Spinal cord (tissue), 9 donors: ENCODE measurements at regions not wholly inside any gene's neighbourhood (a gene's known extent, or its start where the extent isn't known, plus 50 kb on each side); places are given as distances from the start of the nearest gene placed in this dataset.
A peak's percentile ranks its signal among the peaks of the same experiment; 100 is the strongest.
"Not testable (repeated sequence)": the region's sequence is repeated elsewhere in the genome, so short reads cannot be mapped to it uniquely, and the experiment has no call there.

Source experiments
- DNase-seq, 6 donors: peaks; one replicate each; pipeline versions ENCODE4 v3.0.0 to v3.0.0-alpha.2; 2013 to 2015; ENCODE audit warnings: low spot score in 6 of 6, low read depth in 4 of 6
- H3K27ac ChIP-seq: one replicate; pipeline ENCODE4 v1.5.1; 2013; ENCODE audit warnings: low read depth, low read length, control low read depth
- H3K27me3 ChIP-seq: one replicate; pipeline ENCODE4 v1.6.1; 2013; ENCODE audit warnings: low read length; ENCODE audit not compliant: control insufficient read depth, insufficient read depth
- H3K36me3 ChIP-seq: one replicate; pipeline ENCODE4 v1.6.1; 2013; ENCODE audit warnings: low read length; ENCODE audit not compliant: control insufficient read depth, insufficient read depth
- H3K4me1 ChIP-seq: one replicate; pipeline ENCODE4 v1.6.1; 2013; ENCODE audit warnings: low read length; ENCODE audit not compliant: control insufficient read depth, insufficient read depth
- H3K4me3 ChIP-seq: one replicate; pipeline ENCODE4 v1.5.1; 2013; ENCODE audit warnings: low read depth, low read length, control low read depth
- H3K9me3 ChIP-seq: one replicate; pipeline ENCODE4 v1.6.1; 2013; ENCODE audit warnings: low read length; ENCODE audit not compliant: control insufficient read depth, insufficient read depth
- WGBS: methylation state at CpG from one replicate; pipeline ENCODE4 v1.1.5; 2013; ENCODE audit warnings: missing lambda C conversion rate; ENCODE audit not compliant: insufficient coverage; 5-methylcytosine and 5-hydroxymethylcytosine counted together
- donor health status: healthy.

GRCh38 chr21:23806966-23807548, 1800.2 kb downstream of the MRPL39 start:
- H3K4me1 ChIP-seq, H3K4me3 ChIP-seq, H3K36me3 ChIP-seq, H3K27ac ChIP-seq, H3K9me3 ChIP-seq, H3K27me3 ChIP-seq, DNase-seq: not testable (repeated sequence)
- 92% methylated on average over 38 of the region's 39 CpGs for WGBS

GRCh38 chr21:23804866-23805265, 1802.4 kb downstream of the MRPL39 start:
- 91% methylated on average over 1 of the region's 5 CpGs for WGBS
- no peak for DNase-seq
- Histone ChIP-seq H3K4me1 (no peaks in the 10 kb centered on the region), H3K27me3 (no peaks in the 10 kb centered on the region), H3K4me3 (no peak overlapping the region), H3K9me3 (no peaks in the 10 kb centered on the region), H3K27ac (no peak overlapping the region), H3K36me3 (no peaks in the 10 kb centered on the region)

GRCh38 chr21:23801292-23801691, 1806.0 kb downstream of the MRPL39 start:
- Histone ChIP-seq H3K27ac (no peak overlapping the region), H3K9me3 (no peaks in the 10 kb centered on the region), H3K4me3 (no peak overlapping the region), H3K27me3 (no peaks in the 10 kb centered on the region), H3K36me3 (no peaks in the 10 kb centered on the region), H3K4me1 (no peaks in the 10 kb centered on the region)
- no peak for DNase-seq
- WGBS: 100% methylated on average over 1 of the region's 6 CpGs

GRCh38 chr21:23799376-23799775, 1807.9 kb downstream of the MRPL39 start:
- WGBS: no CpG with 5 or more reads among the region's 5 CpGs
- H3K4me3 ChIP-seq: no peak overlapping the region
- H3K36me3 ChIP-seq: no peaks in the 10 kb centered on the region
- DNase-seq: peak in 1 of 6 donors; percentile 48
- H3K27ac ChIP-seq: no peak overlapping the region
- no peaks in the 10 kb centered on the region for H3K9me3 ChIP-seq
- no peaks in the 10 kb centered on the region for H3K27me3 ChIP-seq
- no peaks in the 10 kb centered on the region for H3K4me1 ChIP-seq

GRCh38 chr21:23792300-23792699, 1815.0 kb downstream of the MRPL39 start:
- H3K4me1 ChIP-seq: no peaks in the 10 kb centered on the region
- no peak overlapping the region for H3K4me3 ChIP-seq
- no CpG with 5 or more reads among the region's 1 CpG for WGBS
- no peaks in the 10 kb centered on the region for H3K9me3 ChIP-seq
- H3K36me3 ChIP-seq: no peaks in the 10 kb centered on the region
- H3K27me3 ChIP-seq: no peaks in the 10 kb centered on the region
- H3K27ac ChIP-seq: no peak overlapping the region
- no peak for DNase-seq

- Histone ChIP-seq H3K27ac (no peak overlapping the region), H3K36me3 (no peaks in the 10 kb centered on the region), H3K27me3 (no peaks in the 10 kb centered on the region), H3K9me3 (no peaks in the 10 kb centered on the region), H3K4me1 (no peaks in the 10 kb centered on the region), H3K4me3 (no peak overlapping the region)
- 100% methylated on average over 1 of the region's 1 CpG for WGBS
- no peak for DNase-seq
Measured at GRCh38 chr21:23789864-23790263, 1817.4 kb downstream of the MRPL39 start.

GRCh38 chr21:23780326-23780725, 1827.0 kb downstream of the MRPL39 start:
- Histone ChIP-seq H3K4me3 (no peak overlapping the region), H3K36me3 (no peaks in the 10 kb centered on the region), H3K4me1 (no peaks in the 10 kb centered on the region), H3K9me3 (no peaks in the 10 kb centered on the region), H3K27ac (no peak overlapping the region), H3K27me3 (no peaks in the 10 kb centered on the region)
- no CpG with 5 or more reads among the region's 2 CpGs for whole genome bisulfite sequencing
- peak in 2 of 6 donors; percentile 9 to 43 for DNase-seq

GRCh38 chr21:23743821-23744220, 1863.5 kb downstream of the MRPL39 start:
- Histone ChIP-seq H3K9me3 (no peaks in the 10 kb centered on the region), H3K4me1 (no peaks in the 10 kb centered on the region), H3K27ac (no peak overlapping the region), H3K36me3 (no peaks in the 10 kb centered on the region), H3K27me3 (no peaks in the 10 kb centered on the region), H3K4me3 (no peak overlapping the region)
- no CpG with 5 or more reads among the region's 2 CpGs for WGBS
- DNase-seq: no peak

- no peak overlapping the region for H3K4me3 ChIP-seq
- no peaks in the 10 kb centered on the region for H3K9me3 ChIP-seq
- H3K36me3 ChIP-seq: no peaks in the 10 kb centered on the region
- H3K4me1 ChIP-seq: no peaks in the 10 kb centered on the region
- no peak for DNase-seq
- no peak overlapping the region for H3K27ac ChIP-seq
- H3K27me3 ChIP-seq: no peaks in the 10 kb centered on the region
- WGBS: 100% methylated on average over 3 of the region's 5 CpGs
Measured at GRCh38 chr21:23740463-23740862, 1866.8 kb downstream of the MRPL39 start.

GRCh38 chr21:23732776-23733175, 1874.5 kb downstream of the MRPL39 start:
- Histone ChIP-seq H3K27ac (no peak overlapping the region), H3K4me3 (no peak overlapping the region), H3K36me3 (no peaks in the 10 kb centered on the region), H3K27me3 (no peaks in the 10 kb centered on the region), H3K9me3 (no peaks in the 10 kb centered on the region), H3K4me1 (no peaks in the 10 kb centered on the region)
- DNase-seq: peak in 1 of 6 donors; percentile 60
- no CpG with 5 or more reads among the region's 1 CpG for WGBS
